A673 (cell line): ENCODE measurements at regions not wholly inside any gene's neighbourhood (a gene's known extent, or its start where the extent isn't known, plus 50 kb on each side); places are given as distances from the start of the nearest gene placed in this dataset.

Experiments
- CTCF ChIP-seq: fragments of 300-800, 200-600 bp; sonication (generic); conservative IDR thresholded peaks from 2 replicates; pipeline ENCODE4 v1.5.1; 2017; ENCODE audit warnings: low read depth, mild to moderate bottlenecking, antibody characterized with exemption, low read length, moderate library complexity, mixed read lengths
- EZH2 ChIP-seq: fragments of 200-600 bp; sonication (generic); IDR thresholded peaks from 2 replicates; pipeline ENCODE4 v1.6.1; 2017; ENCODE audit warnings: borderline replicate concordance, low read depth, mild to moderate bottlenecking, mixed read lengths, antibody characterized with exemption, low read length; ENCODE audit not compliant: poor library complexity, severe bottlenecking

GRCh38 chr22:48485149-48486133 lies 1342.2 kb downstream of the BRD1 start:
- no peak for TF ChIP-seq CTCF
- TF ChIP-seq EZH2, result no peak
